GM18951 (cell line): ENCODE measurements at regions not wholly inside any gene's neighbourhood (a gene's known extent, or its start where the extent isn't known, plus 50 kb on each side); places are given as distances from the start of the nearest gene placed in this dataset.

ENCODE experiments used
- POLR2A ChIP-seq: IDR thresholded peaks from 4 replicates; pipeline ENCODE4 v1.6.1; 2011; ENCODE audit warnings: mild to moderate bottlenecking; ENCODE audit not compliant: insufficient read length, insufficient read depth; ENCODE audit errors: extremely low read depth
- in situ Hi-C: fragments of 300-500 bp; cut with MboI; formaldehyde crosslinking; loops from one replicate; pipeline ENCODE4 v1.12.0; 2022; ENCODE audit warnings: low sequenced_read_pairs, mixed read lengths, inconsistent platforms; ENCODE audit not compliant: unreplicated experiment

GRCh38 chr20:7087803-7088202, 320.3 kb downstream of the BMP2 start:
- in situ Hi-C loops, result no loop called here
- TF ChIP-seq POLR2A, result no peak

GRCh38 chr20:7090001-7090400, 322.5 kb downstream of the BMP2 start:
- in situ Hi-C loops, result no loop called here
- TF ChIP-seq POLR2A, result no peak

GRCh38 chr20:7090811-7091210, 323.3 kb downstream of the BMP2 start:
- in situ Hi-C loops, result no loop called here

GRCh38 chr20:7091655-7092054, 324.2 kb downstream of the BMP2 start:
- in situ Hi-C loops, result no loop called here
- no peak for TF ChIP-seq POLR2A

More at GRCh38 chr20:7090811-7091210, 323.3 kb downstream of the BMP2 start:
- no peak for TF ChIP-seq POLR2A

- in situ Hi-C loops, result no loop called here
- no peak for TF ChIP-seq POLR2A
Observed at GRCh38 chr20:7094438-7094997, 327.0 kb downstream of the BMP2 start.

GRCh38 chr20:7106910-7107309, 339.4 kb downstream of the BMP2 start:
- TF ChIP-seq POLR2A, result no peak
- in situ Hi-C loops, result no loop called here

- in situ Hi-C loops, result no loop called here
- no peak for TF ChIP-seq POLR2A
Observed at GRCh38 chr20:7108929-7109328, 341.4 kb downstream of the BMP2 start.

- in situ Hi-C loops, result no loop called here
- no peak for TF ChIP-seq POLR2A
Observed at GRCh38 chr20:7113577-7114466, 346.3 kb downstream of the BMP2 start.

GRCh38 chr20:7123457-7123856, 356.0 kb downstream of the BMP2 start:
- no peak for TF ChIP-seq POLR2A
- in situ Hi-C loops, result no loop called here

- in situ Hi-C loops, result no loop called here
- no peak for TF ChIP-seq POLR2A
Observed at GRCh38 chr20:7124120-7124519, 356.6 kb downstream of the BMP2 start.

- TF ChIP-seq POLR2A, result no peak
- in situ Hi-C loops, result no loop called here
Observed at GRCh38 chr20:7136886-7137285, 369.4 kb downstream of the BMP2 start.

- in situ Hi-C loops, result no loop called here
- TF ChIP-seq POLR2A, result no peak
Observed at GRCh38 chr20:7137395-7138151, 370.1 kb downstream of the BMP2 start.

- no peak for TF ChIP-seq POLR2A
- in situ Hi-C loops, result no loop called here
Observed at GRCh38 chr20:7144464-7144863, 377.0 kb downstream of the BMP2 start.

GRCh38 chr20:7146552-7147219, 379.2 kb downstream of the BMP2 start:
- in situ Hi-C loops, result no loop called here
- TF ChIP-seq POLR2A, result no peak
